Stomach (tissue), 4 donors: ENCODE measurements at regions not wholly inside any gene's neighbourhood (a gene's known extent, or its start where the extent isn't known, plus 50 kb on each side); places are given as distances from the start of the nearest gene placed in this dataset.

ENCODE experiments used
- CTCF ChIP-seq, 7 experiments: fragments of 450-650 bp in 4 of 7; fragments of 200-600 bp in 3 of 7; sonication (generic) in 3 of 7; IDR thresholded peaks; one replicate each; pipeline ENCODE4 v1.5.1; 2016 to 2019; ENCODE audit warnings: antibody characterized with exemption in 7 of 7, control low read depth in 2 of 7, mild to moderate bottlenecking in 1 of 7
- EP300 ChIP-seq: sonication (generic); formaldehyde crosslinking; IDR thresholded peaks from one replicate; pipeline ENCODE4 v1.6.1; 2017; ENCODE audit warnings: antibody characterized with exemption
- POLR2A ChIP-seq, 4 donors: fragments of 450-650 bp; IDR thresholded peaks; one replicate each; pipeline ENCODE4 v1.6.1; 2016; ENCODE audit warnings: antibody characterized with exemption in 4 of 4, control low read depth in 2 of 4, mild to moderate bottlenecking in 1 of 4, moderate library complexity in 1 of 4
- POLR2AphosphoS5 ChIP-seq, 3 donors: sonication (generic); formaldehyde crosslinking; IDR thresholded peaks; one replicate each; pipeline ENCODE4 v1.6.1; 2016; ENCODE audit warnings: antibody characterized with exemption in 3 of 3

GRCh38 chr9:80410106-80410505, 838.3 kb downstream of the TLE4 start:
- no peak for TF ChIP-seq POLR2A (IDR thresholded peaks at IDR 0.05)
- TF ChIP-seq CTCF (IDR thresholded peaks at IDR 0.05) = no peak
- TF ChIP-seq POLR2AphosphoS5 (IDR thresholded peaks at IDR 0.05) = no peak
- TF ChIP-seq EP300 = no peak
